GM18870 (cell line): ENCODE measurements at regions not wholly inside any gene's neighbourhood (a gene's known extent, or its start where the extent isn't known, plus 50 kb on each side); places are given as distances from the start of the nearest gene placed in this dataset.

Source experiments
- ATAC-seq: cut with Tn5 transposase; IDR thresholded peaks from one replicate; pipeline ENCODE4 v1.9.1; 2021; ENCODE audit warnings: moderate library complexity; ENCODE audit not compliant: unreplicated experiment

DNA sequence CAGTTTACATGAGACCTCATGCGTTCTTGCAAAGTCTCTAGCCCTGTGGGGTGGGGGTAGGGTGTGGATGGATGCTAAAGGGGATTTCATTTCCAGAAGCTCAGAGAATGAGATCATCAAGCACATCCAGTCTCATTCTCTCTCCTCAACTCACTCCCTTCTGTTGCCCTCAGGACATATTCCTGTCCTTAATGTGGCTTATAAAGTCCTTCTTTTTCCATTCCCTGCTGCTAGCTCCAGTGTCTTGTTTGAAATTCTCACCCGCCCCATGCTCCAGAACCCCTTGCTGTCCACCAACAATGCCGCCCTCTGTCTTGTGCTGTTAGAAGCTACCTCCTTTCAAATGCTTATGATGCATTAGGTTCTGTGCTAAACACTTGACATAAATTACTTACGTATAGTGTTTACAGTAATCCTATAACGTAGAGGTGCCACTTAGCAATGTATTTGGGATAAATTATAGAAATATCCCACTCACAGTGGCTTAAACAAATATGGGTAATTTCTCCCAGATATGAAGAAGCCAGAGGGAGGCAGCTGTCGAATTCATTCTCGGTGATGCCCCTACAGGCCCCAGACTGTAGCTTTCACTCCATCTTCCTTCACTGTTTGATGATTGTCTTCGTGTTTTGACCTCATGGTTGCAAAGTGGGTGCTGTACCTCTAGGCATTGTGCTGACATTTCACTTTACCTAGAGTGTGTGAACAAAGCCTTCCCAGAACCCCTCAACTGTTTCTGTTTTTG lies 273.1 kb upstream of the TBL1XR1 start:
- no peak for ATAC-seq

DNA sequence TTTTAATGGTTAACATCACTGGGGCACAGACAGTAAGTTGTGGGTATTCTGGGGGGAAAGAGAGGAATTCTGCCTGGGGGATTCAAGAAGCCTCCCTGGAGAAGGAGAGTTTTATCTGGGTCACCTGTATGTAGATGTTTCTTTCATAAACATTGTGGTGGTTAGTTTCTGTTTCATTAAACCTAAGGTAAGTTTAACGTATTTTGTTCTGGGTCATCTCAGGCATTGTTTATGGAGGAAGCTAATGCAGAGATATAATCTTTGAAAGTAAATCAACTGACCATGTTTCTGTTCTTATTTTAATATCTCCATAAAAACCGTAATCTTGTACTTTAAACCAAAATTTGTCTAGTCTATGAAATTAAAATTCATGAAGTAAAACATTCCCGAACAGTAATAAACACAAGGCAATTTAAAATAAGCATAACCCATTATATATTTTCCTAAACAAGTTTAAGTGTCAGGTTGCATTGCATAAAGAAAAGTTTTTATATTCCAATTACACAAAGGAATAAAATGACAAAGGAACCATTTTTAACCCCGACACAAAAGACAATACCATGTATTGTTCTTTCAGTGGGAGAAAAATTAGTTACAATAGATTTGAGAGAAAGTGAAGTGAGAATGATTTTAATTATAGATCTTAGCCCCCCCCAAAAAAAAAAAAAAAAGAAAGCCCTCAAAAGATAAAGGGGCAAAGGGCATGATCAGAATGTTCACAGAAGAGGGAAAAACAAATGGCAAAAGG lies 274.6 kb upstream of the TBL1XR1 start:
- no peak for ATAC-seq

DNA sequence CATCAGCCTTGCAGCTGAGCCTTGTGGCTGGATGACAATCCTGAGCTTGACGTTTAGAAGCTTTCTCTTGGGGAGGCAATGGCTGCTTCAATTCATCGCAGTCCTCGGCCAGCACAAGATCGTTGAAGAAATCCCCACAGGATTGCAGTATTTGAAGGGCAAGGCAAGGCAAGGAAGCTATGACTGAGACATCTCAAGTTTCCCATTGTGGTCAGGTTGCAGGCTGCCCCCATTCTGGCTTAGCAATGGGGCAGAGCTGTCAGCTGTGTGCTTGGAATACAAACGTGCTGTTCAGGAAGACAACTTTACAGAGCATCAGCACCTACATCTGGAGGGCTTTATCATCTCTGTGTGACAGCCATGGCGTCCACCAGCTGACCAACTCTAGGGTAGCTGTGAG lies 275.9 kb upstream of the TBL1XR1 start:
- ATAC-seq: no peak

GRCh38 chr3:177473903-177474302 lies 276.6 kb upstream of the TBL1XR1 start:
- ATAC-seq: no peak

DNA sequence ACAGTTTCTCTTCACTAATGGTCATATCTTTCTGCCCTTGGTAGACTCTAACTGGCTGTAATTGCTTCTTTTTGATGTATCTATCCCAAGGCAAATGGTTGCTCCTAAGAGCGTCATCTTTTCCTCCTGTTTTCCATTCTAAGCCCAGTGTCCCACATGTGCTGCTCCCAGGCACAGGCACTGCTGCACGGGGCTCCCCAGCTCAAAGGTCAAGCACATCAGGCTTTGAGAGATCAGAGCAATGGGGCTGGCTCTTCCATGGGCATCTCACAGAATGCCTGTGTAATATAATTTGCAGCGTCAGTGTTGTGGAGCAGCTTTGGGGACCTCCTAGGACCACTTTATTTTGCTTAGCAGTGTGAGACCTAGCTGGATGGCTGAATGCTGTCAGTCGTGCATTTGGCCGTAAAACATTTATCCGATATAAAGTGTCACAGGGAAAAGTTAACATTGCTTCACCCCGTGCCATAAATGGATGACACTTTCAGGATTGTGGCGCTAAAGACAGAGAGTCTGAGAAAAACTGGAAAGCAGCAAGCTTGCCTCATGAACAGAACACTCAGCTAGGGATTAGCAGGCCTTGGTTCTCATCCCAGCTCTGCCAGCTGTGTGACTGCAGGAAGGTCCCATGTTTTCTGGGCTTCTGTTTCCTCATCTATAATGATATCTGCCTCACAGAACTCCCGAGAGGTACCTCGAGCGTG lies 277.5 kb upstream of the TBL1XR1 start:
- ATAC-seq: no peak

- no peak for ATAC-seq
Measured at GRCh38 chr3:177475356-177475665, 278.0 kb upstream of the TBL1XR1 start.

GRCh38 chr3:177476495-177476894 lies 279.2 kb upstream of the TBL1XR1 start:
- no peak for ATAC-seq

DNA sequence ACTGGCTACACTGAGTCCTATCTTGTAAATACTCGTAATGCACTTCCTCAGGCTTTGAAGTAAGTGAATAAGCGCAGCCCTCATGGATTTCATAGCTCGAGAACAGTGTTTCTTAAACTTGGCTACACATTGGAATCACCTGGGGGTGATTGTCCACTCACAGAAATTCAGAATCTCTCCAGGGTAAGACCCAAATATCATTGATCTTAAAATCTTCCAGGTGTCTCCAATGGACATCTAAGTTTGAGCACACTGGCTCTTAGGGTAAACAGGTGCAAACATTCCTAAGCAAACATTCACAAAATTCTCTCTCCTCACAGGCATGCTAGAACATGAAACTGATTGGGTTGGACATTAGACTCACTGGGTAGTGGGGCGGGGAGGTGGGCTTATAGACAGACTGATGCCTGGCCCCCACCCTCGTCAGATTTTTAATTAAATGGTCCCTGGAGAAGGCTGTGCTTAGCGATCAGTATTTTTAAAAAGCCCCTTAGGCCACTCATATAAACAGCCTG lies 279.7 kb upstream of the TBL1XR1 start:
- no peak for ATAC-seq

- no peak for ATAC-seq
Measured at GRCh38 chr3:177478170-177478867, 281.0 kb upstream of the TBL1XR1 start.

DNA sequence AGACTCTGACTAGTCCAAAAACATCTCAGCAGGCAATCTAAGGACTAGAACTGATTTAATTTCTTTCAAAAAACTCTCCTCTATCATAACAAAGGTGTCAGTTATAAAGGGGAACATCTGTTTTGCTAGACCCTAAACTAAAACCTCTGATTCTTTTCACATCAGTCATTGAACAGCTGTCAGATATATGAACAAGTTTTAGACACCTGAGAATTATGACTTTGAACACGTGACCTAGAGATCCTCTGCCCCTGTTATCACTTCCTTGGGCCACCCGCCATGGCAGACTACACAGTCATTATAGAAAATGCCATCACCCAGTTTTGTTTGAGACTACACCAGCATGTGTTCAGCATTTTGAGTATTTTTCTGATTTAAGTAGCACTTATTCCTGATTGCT lies 282.3 kb upstream of the TBL1XR1 start:
- ATAC-seq: no peak

- ATAC-seq: no peak
Measured at GRCh38 chr3:177481329-177481728, 284.0 kb upstream of the TBL1XR1 start.

DNA sequence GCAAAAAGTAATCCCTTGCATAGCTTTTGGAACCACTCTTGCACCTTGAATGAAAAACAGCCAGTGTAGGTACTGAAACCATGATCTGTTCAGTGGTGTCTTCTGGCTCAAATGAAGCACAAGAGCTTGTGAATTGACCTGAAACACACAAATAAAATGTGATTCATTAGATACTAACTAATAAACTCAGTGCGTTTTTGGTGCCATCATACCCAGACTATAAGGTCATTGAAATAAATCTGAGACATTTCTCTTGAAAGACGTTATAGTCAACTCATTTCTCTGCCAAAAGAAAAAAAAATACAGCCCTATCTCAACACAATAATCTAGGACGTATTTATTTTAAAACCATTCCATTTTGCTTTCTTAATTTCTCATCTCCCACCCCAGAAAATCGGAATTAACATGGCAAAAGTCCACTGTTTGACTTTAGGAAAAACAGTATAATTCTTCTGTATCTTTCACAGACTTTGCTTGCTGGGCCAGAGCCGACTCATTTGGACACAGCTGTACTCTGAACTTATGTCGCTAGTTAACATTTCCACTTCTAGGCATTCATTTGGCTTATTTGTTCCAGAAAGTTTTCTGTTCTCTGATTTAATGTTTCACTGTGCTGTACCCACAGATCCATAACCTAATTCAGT lies 284.9 kb upstream of the TBL1XR1 start:
- ATAC-seq: no peak

DNA sequence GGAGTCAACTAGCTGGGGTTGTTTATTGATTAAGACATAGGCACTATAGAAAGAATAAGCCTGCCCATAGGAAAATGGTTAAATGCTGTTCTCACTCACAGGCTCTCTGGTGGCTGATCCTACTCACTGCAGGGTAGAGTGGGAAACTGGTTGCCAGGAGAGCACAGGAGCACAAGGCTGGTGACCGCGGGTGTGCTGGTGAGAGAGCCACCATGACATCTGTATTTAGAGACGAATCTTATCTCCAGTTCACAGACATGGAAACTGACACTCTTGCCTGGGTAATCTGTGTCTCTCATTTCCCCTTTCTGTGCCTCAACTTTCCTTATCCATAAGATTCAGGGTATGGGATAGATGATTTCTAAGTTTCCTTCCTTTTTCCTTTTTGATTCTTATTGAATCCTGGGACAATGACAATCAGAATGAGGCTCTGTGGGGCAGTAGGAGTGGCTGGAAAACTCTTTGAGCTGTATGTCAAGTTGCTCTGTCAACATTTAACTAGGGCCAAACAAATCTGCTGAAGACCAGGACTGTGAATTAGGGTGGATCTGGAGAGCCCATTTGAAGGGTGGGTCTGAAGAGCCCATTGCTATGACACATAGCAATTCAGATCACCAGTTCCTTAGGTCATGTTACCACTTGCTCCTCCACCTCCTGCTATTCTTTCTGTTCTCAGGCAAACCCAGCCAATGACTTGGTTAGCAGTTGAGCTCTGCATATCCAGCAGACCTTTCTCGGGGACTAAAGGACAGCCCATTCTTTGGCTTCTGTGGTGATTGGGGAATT lies 286.1 kb upstream of the TBL1XR1 start:
- no peak for ATAC-seq

GRCh38 chr3:177484206-177484605 lies 286.9 kb upstream of the TBL1XR1 start:
- ATAC-seq: no peak

DNA sequence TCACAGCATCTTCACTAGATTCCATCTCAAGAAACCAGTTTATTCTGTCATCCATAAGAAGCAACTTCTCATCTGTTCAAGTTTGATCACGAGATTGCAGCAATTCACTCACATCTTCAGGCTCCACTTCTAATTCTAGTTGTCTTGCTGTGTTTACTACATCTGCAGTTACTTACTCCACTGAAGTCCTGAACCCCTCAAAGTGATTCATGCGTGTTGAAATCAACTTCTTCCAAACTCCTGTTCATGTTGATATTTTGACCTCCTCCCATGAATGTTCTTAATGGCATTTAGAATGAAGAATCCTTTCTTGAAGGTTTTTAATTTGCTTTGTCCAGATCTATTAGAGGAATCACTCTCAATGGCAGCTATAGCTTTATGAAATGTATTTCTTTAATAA lies 287.6 kb upstream of the TBL1XR1 start:
- ATAC-seq: no peak

DNA sequence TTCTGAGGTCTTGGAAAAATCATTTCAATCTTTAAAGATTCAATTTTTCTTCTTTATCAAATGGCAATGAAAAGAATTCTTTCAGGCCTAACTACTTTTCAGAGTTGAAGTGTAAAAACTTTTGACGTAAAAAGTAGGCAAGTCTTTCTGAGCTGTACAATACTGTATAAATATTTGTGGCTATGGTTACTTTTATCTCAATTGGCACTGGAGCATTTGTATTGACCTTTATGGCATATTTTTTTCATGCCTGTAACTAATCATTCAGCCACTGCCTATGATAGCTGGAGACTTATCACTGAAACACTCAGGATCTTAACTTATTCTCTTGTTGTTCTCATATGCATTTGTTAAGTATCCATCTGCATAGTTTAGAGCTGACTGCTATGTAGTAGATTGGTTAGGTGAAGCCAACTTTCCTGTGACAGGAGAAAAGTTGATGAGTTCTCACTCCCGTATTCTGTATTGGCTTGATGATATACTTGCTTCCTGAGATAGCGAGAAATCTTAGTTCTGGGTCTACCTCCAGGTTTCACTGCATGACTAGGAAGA lies 290.4 kb upstream of the TBL1XR1 start:
- no peak for ATAC-seq

DNA sequence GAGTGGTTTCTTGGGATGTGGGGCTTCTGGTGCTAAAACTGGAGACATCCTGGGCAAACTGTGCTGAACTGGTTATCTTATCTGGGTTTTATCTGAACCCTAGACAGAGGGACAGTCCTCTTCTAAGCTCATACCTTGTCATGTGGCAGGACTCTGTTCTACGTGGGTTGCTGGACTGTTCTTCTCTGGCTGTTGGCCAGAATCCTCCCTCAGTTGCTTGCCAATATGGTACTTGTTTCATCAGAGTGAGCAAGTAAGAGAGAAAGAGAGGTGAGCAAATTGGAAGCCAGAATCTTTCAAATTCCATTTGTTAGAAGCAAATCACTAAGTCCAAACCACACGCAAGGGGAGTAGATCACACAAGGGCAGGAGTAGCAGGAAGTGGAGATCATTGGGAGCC lies 291.5 kb upstream of the TBL1XR1 start:
- ATAC-seq: no peak

- no peak for ATAC-seq
Measured at GRCh38 chr3:177490626-177491025, 293.3 kb upstream of the TBL1XR1 start.

DNA sequence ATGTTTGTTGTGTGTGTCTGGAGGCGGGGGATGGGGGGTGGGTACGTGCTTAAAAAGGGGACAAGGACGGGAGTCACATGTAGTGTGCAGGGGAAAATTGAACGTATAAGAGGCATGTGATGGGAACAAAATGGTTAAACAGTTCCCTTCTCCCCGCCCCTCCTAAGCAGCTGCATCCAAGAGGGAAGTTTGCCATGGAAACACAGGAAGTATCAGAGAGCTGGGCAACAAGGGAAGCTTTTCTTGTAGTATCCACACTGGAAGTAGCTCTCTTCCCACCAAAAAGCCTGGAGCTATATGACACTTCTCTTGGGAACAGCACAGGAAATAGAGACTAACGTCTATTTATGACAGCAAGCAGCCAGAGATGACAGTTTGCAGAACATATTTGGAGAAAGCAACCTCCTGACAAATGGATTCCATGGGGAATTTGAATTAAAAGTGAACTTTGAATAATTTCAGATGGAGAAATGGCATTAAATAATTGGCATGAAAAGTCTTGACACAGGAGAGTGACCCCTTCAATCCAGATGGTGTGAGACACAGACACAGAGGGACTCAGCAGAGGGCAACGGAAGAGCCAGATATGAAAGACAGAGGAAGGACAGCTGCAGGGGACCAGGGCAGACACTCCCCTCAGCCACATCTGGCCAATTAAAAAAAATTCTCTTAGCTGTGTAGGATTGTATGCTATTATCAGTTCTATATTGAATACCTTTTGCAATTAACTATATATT lies 294.2 kb upstream of the TBL1XR1 start:
- no peak for ATAC-seq
